Stomach (tissue), 8 donors: ENCODE measurements at regions not wholly inside any gene's neighbourhood (a gene's known extent, or its start where the extent isn't known, plus 50 kb on each side); places are given as distances from the start of the nearest gene placed in this dataset.

Source experiments
- DNase-seq, 2 donors: peaks; one replicate each; pipeline versions ENCODE4 v3.0.0 to v3.0.0-alpha.2; 2013 to 2019
- H3K27ac ChIP-seq, 5 donors: fragments of 200-600 bp in 4 of 5; sonication (generic) in 4 of 5; one replicate each; pipeline ENCODE4 v1.5.1; 2013 to 2019; ENCODE audit warnings: mild to moderate bottlenecking in 1 of 5, moderate library complexity in 1 of 5
- H3K27me3 ChIP-seq, 3 donors: fragments of 200-600 bp; sonication (generic); one replicate each; pipeline ENCODE4 v1.5.1; 2017 to 2019; ENCODE audit warnings: mixed run types in 1 of 3
- H3K36me3 ChIP-seq, 4 donors: fragments of 200-600 bp; sonication (generic); 1 replicate in 3 of 4; 2 replicates in 1 of 4; pipeline ENCODE4 v1.5.1; 2016 to 2019
- H3K4me1 ChIP-seq, 4 donors: fragments of 200-600 bp; sonication (generic); one replicate each; pipeline ENCODE4 v1.5.1; 2016 to 2019
- H3K4me3 ChIP-seq, 4 donors: fragments of 200-600 bp; sonication (generic) in 3 of 4; one replicate each; pipeline ENCODE4 v1.5.1; 2016 to 2019; ENCODE audit warnings: mild to moderate bottlenecking in 1 of 4
- H3K9me3 ChIP-seq, 4 donors: fragments of 200-600 bp; sonication (generic); one replicate each; pipeline ENCODE4 v1.5.1; 2016 to 2019
- EP300 ChIP-seq: sonication (generic); formaldehyde crosslinking; IDR thresholded peaks from one replicate; pipeline ENCODE4 v1.6.1; 2017; ENCODE audit warnings: antibody characterized with exemption
- POLR2A ChIP-seq, 4 donors: fragments of 450-650 bp; IDR thresholded peaks; one replicate each; pipeline ENCODE4 v1.6.1; 2016; ENCODE audit warnings: antibody characterized with exemption in 4 of 4, control low read depth in 2 of 4, mild to moderate bottlenecking in 1 of 4, moderate library complexity in 1 of 4
- POLR2AphosphoS5 ChIP-seq, 3 donors: sonication (generic); formaldehyde crosslinking; IDR thresholded peaks; one replicate each; pipeline ENCODE4 v1.6.1; 2016; ENCODE audit warnings: antibody characterized with exemption in 3 of 3
- WGBS, 5 donors: extraction: QIAGEN DNeasy Blood & Tissue Kit in 3 of 5; methylation state at CpG; one replicate each; pipeline versions ENCODE4 v1.1.5 to v1.1.7; 2013 to 2018; 5-methylcytosine and 5-hydroxymethylcytosine counted together
- intact Hi-C: fragments of 100-400 bp; cut with DNase I; formaldehyde crosslinking; loops from one replicate; pipeline ENCODE4 v1.15.1; 2023; ENCODE audit warnings: low total_unique reads
- TF ChIP-seq, protein P1 (sequence below), 7 experiments: fragments of 450-650 bp in 4 of 7; fragments of 200-600 bp in 3 of 7; sonication (generic) in 3 of 7; IDR thresholded peaks; one replicate each; pipeline ENCODE4 v1.5.1; 2016 to 2019; ENCODE audit warnings: antibody characterized with exemption in 7 of 7, control low read depth in 2 of 7, mild to moderate bottlenecking in 1 of 7
- donor health status: healthy with polysubstance abuse.
- donor health status: Bipolar disorder and iron deficiency.
- donor health status: healthy.

DNA sequence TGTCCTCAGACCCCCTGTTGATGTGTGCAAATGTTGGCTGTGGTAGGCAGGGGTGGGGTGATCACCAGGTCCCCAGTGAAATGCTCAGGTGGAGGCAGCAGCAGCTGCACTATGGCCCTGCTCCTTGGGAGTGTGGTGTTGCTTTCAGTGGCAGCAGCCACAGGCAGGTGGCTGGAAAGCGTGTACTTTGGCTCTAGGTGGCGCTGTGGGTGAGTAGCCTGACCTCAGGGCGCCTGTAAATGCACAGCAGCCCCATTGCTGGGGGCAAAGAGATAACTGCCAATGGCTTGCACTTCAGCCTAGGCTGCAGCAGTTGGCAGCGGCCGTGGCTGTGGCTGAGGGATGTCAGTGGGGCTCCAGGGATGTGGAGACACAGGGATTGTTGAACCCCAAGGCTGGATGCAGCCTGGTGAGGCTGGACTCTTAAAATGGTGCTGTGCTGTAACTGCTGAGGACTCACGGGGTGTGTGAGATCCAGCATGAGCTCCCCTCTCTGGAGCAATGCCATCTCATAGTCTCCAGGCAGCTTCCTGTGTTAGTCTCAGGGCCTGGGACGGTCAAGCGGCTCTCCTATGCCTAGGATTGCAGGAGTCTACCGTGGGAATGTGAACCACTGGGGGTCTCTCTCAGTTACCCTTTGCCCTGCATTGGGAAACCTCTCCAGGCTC is 421.7 kb upstream of the HTR2C start:
- H3K4me1 ChIP-seq, result no peaks in the 10 kb centered on the region
- no peak overlapping the region for H3K27ac ChIP-seq
- peaks cover 0 to 4% (median 0%) of the 10 kb centered on the region in 3 donors for H3K27me3 ChIP-seq
- no peak overlapping the region for H3K4me3 ChIP-seq
- no peaks in the 10 kb centered on the region for H3K36me3 ChIP-seq
- intact Hi-C loops, result no loop called here
- no peak for DNase-seq
- H3K9me3 ChIP-seq, result peaks cover 0 to 9% (median 2%) of the 10 kb centered on the region in 4 donors
- 47 to 85% (median 52%) methylated on average over 5 to 9 of the region's 9 CpGs for WGBS, 5 donors
- TF ChIP-seq POLR2A (IDR thresholded peaks at IDR 0.05) (no peak), EP300 (no peak), POLR2AphosphoS5 (IDR thresholded peaks at IDR 0.05) (no peak)
- TF ChIP-seq, protein P1, sequence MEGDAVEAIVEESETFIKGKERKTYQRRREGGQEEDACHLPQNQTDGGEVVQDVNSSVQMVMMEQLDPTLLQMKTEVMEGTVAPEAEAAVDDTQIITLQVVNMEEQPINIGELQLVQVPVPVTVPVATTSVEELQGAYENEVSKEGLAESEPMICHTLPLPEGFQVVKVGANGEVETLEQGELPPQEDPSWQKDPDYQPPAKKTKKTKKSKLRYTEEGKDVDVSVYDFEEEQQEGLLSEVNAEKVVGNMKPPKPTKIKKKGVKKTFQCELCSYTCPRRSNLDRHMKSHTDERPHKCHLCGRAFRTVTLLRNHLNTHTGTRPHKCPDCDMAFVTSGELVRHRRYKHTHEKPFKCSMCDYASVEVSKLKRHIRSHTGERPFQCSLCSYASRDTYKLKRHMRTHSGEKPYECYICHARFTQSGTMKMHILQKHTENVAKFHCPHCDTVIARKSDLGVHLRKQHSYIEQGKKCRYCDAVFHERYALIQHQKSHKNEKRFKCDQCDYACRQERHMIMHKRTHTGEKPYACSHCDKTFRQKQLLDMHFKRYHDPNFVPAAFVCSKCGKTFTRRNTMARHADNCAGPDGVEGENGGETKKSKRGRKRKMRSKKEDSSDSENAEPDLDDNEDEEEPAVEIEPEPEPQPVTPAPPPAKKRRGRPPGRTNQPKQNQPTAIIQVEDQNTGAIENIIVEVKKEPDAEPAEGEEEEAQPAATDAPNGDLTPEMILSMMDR (IDR thresholded peaks at IDR 0.05), result no peak

DNA sequence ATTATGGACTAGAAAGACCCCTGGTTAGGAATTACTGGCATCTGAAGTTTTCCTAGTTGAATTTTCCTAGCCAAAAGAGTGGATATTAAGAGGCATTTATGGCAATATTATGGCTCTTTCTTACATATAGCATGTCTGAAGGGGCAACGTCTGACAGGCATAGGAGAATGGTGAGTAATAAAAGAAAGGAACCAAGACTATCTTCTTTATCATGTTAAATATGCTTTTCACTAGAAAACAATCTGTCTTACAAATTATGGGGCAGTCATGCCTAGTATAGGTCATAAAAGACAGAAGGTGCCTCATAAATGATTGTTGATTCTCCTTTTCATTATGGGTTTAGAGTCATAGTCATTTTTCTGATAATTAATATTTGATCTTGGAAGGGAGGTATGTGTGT is 431.1 kb upstream of the HTR2C start:
- H3K4me1 ChIP-seq, result no peaks in the 10 kb centered on the region
- intact Hi-C loops, result no loop called here
- WGBS, 5 donors, result 0 to 79% (median 50%) methylated on average over 1 of the region's 1 CpG
- TF ChIP-seq, protein P1 (IDR thresholded peaks at IDR 0.05), result no peak
- TF ChIP-seq EP300 (no peak), POLR2AphosphoS5 (IDR thresholded peaks at IDR 0.05) (no peak), POLR2A (IDR thresholded peaks at IDR 0.05) (no peak)
- H3K4me3 ChIP-seq, result no peak overlapping the region
- no peaks in the 10 kb centered on the region for H3K36me3 ChIP-seq
- no peaks in the 10 kb centered on the region for H3K9me3 ChIP-seq
- H3K27ac ChIP-seq, result no peak overlapping the region
- H3K27me3 ChIP-seq, result no peaks in the 10 kb centered on the region
- no peak for DNase-seq

DNA sequence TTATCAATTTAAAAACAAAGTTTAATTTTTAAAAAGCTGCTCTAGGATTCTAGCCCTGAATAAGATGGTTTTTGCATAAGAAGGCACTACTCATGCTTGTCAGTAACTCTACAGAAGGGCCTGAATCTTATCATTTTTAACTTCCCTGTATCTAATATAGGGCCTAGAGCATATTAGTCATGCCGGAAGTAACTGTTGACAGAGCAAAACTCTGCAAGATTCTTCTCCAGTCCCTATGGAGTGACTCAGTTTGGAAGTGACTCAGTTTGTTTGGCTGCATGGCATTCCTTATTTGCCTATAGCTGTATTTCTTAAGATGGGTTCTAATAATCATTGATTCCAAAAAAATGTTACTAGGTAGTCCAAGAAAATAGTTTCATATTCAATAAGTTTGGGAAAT is 431.8 kb upstream of the HTR2C start:
- H3K27me3 ChIP-seq, result no peaks in the 10 kb centered on the region
- peak in 1 of 2 donors; percentile 3 for DNase-seq
- TF ChIP-seq, protein P1 (IDR thresholded peaks at IDR 0.05), result no peak
- TF ChIP-seq POLR2A (IDR thresholded peaks at IDR 0.05), result no peak
- no peak for TF ChIP-seq EP300
- no peak for TF ChIP-seq POLR2AphosphoS5 (IDR thresholded peaks at IDR 0.05)
- H3K4me1 ChIP-seq, result no peaks in the 10 kb centered on the region
- intact Hi-C loops, result no loop called here
- no peak overlapping the region for H3K4me3 ChIP-seq
- no peaks in the 10 kb centered on the region for H3K36me3 ChIP-seq
- H3K9me3 ChIP-seq, result no peaks in the 10 kb centered on the region
- WGBS, 5 donors, result 36 to 52% (median 42%) methylated on average over 1 of the region's 1 CpG
- H3K27ac ChIP-seq, result no peak overlapping the region

DNA sequence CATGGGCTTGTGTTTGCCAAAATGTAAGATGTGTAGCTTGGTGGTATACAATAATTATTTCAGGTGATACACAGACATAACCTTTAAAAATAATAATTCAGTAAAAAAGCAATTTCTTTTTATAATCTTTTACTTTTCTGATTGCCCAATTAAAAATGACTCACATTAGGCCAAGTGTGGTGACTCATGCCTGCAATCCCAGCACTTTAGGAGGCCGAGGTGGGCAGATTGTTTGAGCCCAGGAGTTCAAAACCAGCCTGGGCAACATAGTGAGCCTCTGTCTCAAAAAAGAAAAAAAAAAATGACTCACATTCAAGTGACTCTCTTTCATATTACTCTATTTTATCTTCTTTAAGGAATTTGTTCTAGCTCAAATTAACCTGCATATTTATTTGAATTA is 449.4 kb upstream of the HTR2C start:
- H3K4me1 ChIP-seq, result no peaks in the 10 kb centered on the region
- TF ChIP-seq POLR2A (IDR thresholded peaks at IDR 0.05) (no peak), EP300 (no peak), POLR2AphosphoS5 (IDR thresholded peaks at IDR 0.05) (no peak)
- TF ChIP-seq, protein P1 (IDR thresholded peaks at IDR 0.05), result no peak

More for the DNA sequence above, 449.4 kb upstream of the HTR2C start:
- WGBS, 5 donors, result 33 to 50% (median 38%) methylated on average over 1 of the region's 1 CpG
- intact Hi-C loops, result no loop called here
- no peak for DNase-seq
- Histone ChIP-seq H3K9me3 (no peaks in the 10 kb centered on the region), H3K27me3 (no peaks in the 10 kb centered on the region), H3K27ac (no peak overlapping the region), H3K36me3 (no peaks in the 10 kb centered on the region), H3K4me3 (no peak overlapping the region)
